ENCODE measurements at regions not wholly inside any gene's neighbourhood (a gene's known extent, or its start where the extent isn't known, plus 50 kb on each side); places are given as distances from the start of the nearest gene placed in this dataset.

DNA sequence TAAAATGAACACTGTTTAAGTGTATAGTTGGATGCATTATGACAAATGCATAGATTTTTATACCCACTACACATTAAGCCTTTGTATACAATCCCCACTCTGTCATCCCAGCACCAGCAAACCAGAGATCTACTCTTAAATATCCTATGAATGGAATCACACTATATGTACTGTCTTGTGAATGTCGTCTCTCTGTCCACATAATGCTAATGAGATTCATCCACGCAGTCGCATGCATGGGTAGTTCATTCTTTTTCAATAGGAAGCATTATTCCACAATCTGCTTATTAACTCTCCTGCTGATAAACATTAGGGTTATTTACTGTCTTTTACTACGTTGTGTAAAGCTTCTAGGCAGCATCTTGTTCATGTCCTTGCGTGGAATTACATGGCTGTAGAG is 892.3 kb downstream of the LTN1 start:
- DNase-seq (no peak), ATAC-seq (no peak)
- no peaks in the 10 kb centered on the region for H3K36me3 ChIP-seq (ENCODE audit: low read depth)
- intact Hi-C loops (cut with DNase I, micrococcal nuclease), result no loop called here
- no peaks in the 10 kb centered on the region for H3K9me3 ChIP-seq
- TF ChIP-seq, protein P1, sequence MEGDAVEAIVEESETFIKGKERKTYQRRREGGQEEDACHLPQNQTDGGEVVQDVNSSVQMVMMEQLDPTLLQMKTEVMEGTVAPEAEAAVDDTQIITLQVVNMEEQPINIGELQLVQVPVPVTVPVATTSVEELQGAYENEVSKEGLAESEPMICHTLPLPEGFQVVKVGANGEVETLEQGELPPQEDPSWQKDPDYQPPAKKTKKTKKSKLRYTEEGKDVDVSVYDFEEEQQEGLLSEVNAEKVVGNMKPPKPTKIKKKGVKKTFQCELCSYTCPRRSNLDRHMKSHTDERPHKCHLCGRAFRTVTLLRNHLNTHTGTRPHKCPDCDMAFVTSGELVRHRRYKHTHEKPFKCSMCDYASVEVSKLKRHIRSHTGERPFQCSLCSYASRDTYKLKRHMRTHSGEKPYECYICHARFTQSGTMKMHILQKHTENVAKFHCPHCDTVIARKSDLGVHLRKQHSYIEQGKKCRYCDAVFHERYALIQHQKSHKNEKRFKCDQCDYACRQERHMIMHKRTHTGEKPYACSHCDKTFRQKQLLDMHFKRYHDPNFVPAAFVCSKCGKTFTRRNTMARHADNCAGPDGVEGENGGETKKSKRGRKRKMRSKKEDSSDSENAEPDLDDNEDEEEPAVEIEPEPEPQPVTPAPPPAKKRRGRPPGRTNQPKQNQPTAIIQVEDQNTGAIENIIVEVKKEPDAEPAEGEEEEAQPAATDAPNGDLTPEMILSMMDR (IDR thresholded peaks at IDR 0.05), result no peak
- no peak overlapping the region for H3K4me3 ChIP-seq
- no peaks in the 10 kb centered on the region for H3K4me1 ChIP-seq (ENCODE audit: low read depth)

DNA sequence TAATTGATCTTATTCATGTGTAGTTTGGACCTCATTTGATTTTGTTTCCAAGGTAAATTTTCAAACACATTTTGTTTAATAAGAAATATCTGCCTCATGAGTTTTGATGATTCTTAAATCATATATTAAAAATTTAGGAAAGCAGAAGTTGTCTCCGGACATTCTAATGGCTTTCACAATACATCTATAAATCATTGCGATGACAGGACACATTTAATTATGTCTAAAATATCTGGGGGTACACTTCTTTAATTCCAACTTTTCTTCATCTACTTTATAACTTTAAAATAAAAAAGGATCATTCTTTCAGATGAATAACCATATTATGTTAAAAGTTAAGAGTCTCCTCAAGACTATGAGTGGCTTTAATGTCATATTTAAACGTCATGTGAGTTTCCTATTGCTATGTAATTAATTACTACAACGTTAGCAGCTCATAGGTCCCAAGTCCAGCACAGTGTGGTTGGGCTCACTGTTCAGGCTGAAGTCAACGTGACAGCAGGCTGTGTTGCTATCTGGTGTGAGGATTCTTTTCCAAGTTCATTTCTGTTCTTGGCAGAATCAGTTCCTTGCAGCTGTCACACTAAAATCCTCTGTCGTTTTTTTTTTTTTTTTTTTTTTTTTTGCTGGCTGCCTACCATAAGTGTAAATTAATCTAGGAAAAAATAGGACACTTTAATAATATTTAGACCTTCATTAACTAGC is 893.5 kb downstream of the LTN1 start:
- intact Hi-C loops (cut with DNase I, micrococcal nuclease), result no loop called here
- peak in 2 of 3 donors; percentile 20 to 33 for DNase-seq
- Histone ChIP-seq H3K4me3 (no peak overlapping the region), H3K4me1 (ENCODE audit: low read depth) (no peaks in the 10 kb centered on the region), H3K9me3 (no peaks in the 10 kb centered on the region), H3K36me3 (ENCODE audit: low read depth) (no peaks in the 10 kb centered on the region)
- TF ChIP-seq, protein P1 (IDR thresholded peaks at IDR 0.05), result no peak
- ATAC-seq, result no peak

DNA sequence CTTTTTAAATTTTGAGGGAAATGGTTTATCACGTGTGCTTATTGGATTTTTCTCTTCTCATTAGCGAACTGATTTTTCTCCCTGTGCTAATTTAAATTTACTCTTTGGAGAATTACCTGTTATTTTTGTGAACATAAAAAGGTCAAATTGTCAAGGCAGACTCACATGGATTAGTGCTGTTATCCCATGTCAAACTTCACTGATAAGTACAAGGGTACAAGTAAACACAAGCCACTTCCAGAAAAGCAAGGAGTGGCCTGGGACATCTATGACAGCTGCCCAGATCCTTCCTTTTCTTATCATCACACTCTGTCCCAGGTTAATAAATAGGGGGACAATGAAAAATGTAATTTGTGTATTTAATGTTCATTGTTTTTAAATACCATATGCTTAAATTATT is 901.2 kb downstream of the LTN1 start:
- no peak overlapping the region for H3K4me3 ChIP-seq
- intact Hi-C loops (cut with DNase I, micrococcal nuclease), result no loop called here
- DNase-seq, result no peak

DNA sequence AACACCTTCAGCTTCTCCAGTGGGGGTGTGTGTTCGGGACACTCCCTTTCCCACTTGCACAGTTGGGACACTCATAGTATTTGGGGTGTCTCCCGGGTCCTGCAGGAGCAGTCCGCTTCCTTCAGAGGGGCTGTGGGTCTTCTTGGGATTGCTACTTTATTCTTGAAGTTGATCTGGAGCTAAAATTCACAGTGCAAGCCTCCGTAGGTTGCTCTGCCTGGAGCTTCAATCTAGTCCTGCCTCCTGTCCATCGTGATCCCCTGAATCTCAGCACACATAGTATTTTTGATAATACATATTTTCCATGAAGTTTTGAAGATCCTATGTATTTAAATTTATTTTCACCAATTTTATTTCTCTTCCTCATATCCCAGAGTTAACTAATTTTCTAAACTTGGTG is 902.1 kb downstream of the LTN1 start:
- intact Hi-C loops (cut with DNase I, micrococcal nuclease), result no loop called here
- Histone ChIP-seq H3K36me3 (ENCODE audit: low read depth) (no peaks in the 10 kb centered on the region), H3K4me1 (ENCODE audit: low read depth) (no peaks in the 10 kb centered on the region), H3K4me3 (no peak overlapping the region), H3K9me3 (no peaks in the 10 kb centered on the region)
- ATAC-seq (no peak), DNase-seq (no peak)
- TF ChIP-seq, protein P1 (IDR thresholded peaks at IDR 0.05), result no peak

More for the DNA sequence above, 901.2 kb downstream of the LTN1 start:
- no peak for ATAC-seq
- Histone ChIP-seq H3K36me3 (ENCODE audit: low read depth) (no peaks in the 10 kb centered on the region), H3K4me1 (ENCODE audit: low read depth) (no peaks in the 10 kb centered on the region), H3K9me3 (no peaks in the 10 kb centered on the region)
- TF ChIP-seq, protein P1 (IDR thresholded peaks at IDR 0.05), result no peak

DNA sequence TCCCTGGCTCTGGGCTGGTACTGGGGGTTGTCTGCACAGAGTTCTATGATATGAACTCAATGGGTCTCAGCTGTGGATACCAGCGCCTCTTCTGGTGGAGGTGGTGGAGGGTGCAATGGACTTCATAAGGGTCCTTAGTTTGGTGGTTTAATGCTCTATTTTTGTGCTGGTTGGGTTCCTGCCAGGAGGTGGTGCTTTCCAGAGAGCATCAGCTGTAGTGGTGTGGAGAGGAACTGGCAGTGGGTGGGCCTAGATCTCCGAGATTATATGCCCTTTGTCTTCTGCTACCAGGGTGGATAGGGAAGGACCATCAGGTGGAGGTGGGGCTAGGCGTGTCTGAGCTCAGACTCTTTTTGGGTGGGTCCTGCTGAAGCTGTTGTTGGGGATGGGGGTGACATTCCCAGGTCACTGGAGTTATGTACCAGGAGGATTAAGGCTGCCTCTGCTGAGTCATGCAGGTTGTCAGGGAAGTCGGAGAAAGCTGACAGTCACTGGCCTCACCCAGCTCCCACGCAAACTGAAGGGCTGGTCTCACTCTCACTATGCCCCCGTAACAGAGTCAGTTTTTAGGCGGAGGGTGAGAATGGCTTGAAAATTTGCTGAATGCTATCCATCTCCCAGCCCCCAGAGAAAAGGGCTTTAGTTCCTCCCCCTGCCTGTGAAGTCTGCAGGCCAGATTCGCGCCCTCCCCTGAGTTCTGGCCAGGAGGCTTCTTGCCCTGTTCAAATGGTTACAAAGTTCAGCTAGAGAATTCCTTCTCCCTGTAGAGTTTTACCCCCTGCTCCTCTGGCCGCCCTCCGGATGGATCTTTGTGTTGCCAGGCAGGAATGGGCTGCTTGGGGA is 902.9 kb downstream of the LTN1 start:
- TF ChIP-seq, protein P1 (IDR thresholded peaks at IDR 0.05), result no peak
- no peak for DNase-seq
- intact Hi-C loops (cut with DNase I, micrococcal nuclease), result no loop called here
- Histone ChIP-seq H3K4me3 (no peak overlapping the region), H3K4me1 (ENCODE audit: low read depth) (no peaks in the 10 kb centered on the region), H3K36me3 (ENCODE audit: low read depth) (no peaks in the 10 kb centered on the region), H3K9me3 (no peaks in the 10 kb centered on the region)
- ATAC-seq, result no peak
